ENCODE measurements at regions not wholly inside any gene's neighbourhood (a gene's known extent, or its start where the extent isn't known, plus 50 kb on each side); places are given as distances from the start of the nearest gene placed in this dataset.

DNA sequence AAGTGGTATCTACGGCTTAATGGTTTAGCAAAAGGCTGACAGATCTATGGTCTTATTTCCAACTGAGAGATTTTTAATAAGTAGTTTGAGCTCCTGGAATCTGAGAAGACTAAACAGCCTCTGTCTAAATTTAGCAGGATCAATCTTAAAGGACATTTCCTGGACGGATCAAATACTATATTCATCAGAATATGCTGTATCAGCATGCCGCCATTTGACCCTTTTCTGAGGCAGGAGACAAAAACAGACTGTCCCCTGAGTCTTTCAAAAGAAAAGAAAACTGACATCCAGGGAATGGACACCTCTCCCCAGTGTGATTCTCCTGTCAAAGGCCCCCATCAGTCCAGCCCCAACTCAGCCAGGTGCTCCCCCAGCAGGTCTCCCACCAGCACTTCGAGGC lies 443.7 kb downstream of the GXYLT1 start:
- no peak overlapping the region for H3K4me3 ChIP-seq
- no peaks in the 10 kb centered on the region for H3K9me1 ChIP-seq (ENCODE audit: control insufficient read depth, insufficient read depth, low read length)
- no peaks in the 10 kb centered on the region for H3K27me3 ChIP-seq (ENCODE audit: control insufficient read depth in 2 of 2, insufficient read depth in 2 of 2, low read length in 2 of 2)
- H3K4me2 ChIP-seq (ENCODE audit: insufficient read depth, low read length): no peak overlapping the region
- in situ Hi-C loops (cut with MboI) (no loop called here), intact Hi-C loops (cut with micrococcal nuclease) (no loop called here)
- H3K27ac ChIP-seq (ENCODE audit: extremely low read depth, low read depth, low read length): no peak overlapping the region
- no peak overlapping the region for H2AFZ ChIP-seq (ENCODE audit: low read depth, low read length)
- H3K79me2 ChIP-seq (ENCODE audit: control insufficient read depth, insufficient read depth, low read length): no peaks in the 10 kb centered on the region
- ChIA-PET POLR2A (no interaction called here), CTCF (ENCODE audit: low intra/inter-chr PET ratio) (no interaction called here)
- no peak overlapping the region for H3K9ac ChIP-seq (ENCODE audit: insufficient read depth in 1 of 2, low read depth in 2 of 2, low read length in 2 of 2)
- H3K36me3 ChIP-seq (ENCODE audit: control insufficient read depth, insufficient read depth, low read length): no peaks in the 10 kb centered on the region
- no peaks in the 10 kb centered on the region for H3K9me3 ChIP-seq (replicated peaks; ENCODE audit: control insufficient read depth, insufficient read depth, low read depth, low read length)
- TF ChIP-seq, protein P1, sequence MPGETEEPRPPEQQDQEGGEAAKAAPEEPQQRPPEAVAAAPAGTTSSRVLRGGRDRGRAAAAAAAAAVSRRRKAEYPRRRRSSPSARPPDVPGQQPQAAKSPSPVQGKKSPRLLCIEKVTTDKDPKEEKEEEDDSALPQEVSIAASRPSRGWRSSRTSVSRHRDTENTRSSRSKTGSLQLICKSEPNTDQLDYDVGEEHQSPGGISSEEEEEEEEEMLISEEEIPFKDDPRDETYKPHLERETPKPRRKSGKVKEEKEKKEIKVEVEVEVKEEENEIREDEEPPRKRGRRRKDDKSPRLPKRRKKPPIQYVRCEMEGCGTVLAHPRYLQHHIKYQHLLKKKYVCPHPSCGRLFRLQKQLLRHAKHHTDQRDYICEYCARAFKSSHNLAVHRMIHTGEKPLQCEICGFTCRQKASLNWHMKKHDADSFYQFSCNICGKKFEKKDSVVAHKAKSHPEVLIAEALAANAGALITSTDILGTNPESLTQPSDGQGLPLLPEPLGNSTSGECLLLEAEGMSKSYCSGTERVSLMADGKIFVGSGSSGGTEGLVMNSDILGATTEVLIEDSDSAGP (CRISPR knock-in tag; IDR thresholded peaks at IDR 0.05): no peak
- 0 out of 2 replicates have a peak, but pooled peaks have one; percentile 7 for TF ChIP-seq MAFG (tag; conservative IDR thresholded peaks at IDR 0.05)
- no peak for TF ChIP-seq ZNF830 (CRISPR knock-in tag; IDR thresholded peaks at IDR 0.05)
- ATAC-seq (no peak), DNase-seq (ENCODE audit: extremely low read depth in 1 of 4, low spot score in 3 of 4) (no peak), FAIRE-seq (no peak)
- H3K4me1 ChIP-seq (replicated peaks in 1 of 2; ENCODE audit: control insufficient read depth in 2 of 2, insufficient read depth in 2 of 2, low read length in 2 of 2): no peaks in the 10 kb centered on the region
- no TSS peak for BruUV-seq (replicated peaks)
- WGBS (ENCODE audit: insufficient coverage, low coverage, missing lambda C conversion rate): 0% methylated on average over 4 of the region's 4 CpGs
- no peaks in the 10 kb centered on the region for H4K20me1 ChIP-seq (replicated peaks; ENCODE audit: control insufficient read depth, insufficient read depth, low read length)

DNA sequence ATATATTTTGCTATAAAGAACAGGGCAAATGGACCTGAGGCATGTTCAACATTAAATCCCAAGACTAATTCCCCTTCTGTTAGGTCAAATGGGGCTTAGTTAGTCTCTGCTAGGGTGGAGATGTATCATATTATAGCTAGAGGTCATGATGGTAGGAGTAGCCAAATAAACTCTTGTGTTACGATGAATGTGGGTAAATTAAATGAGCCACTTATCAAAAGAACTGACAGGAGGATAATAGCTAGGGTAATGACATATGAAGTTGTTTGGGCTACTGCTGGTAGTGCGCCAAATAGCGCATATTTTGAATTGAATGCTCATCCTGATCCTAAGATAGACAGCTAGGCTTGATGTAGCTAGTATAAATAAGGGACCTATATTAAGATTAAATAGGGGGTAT lies 445.0 kb downstream of the GXYLT1 start:
- Histone ChIP-seq H3K4me3 (no peak overlapping the region), H3K9ac (ENCODE audit: insufficient read depth in 1 of 2, low read depth in 2 of 2, low read length in 2 of 2) (no peak overlapping the region), H3K9me3 (replicated peaks; ENCODE audit: control insufficient read depth, insufficient read depth, low read depth, low read length) (no peaks in the 10 kb centered on the region), H4K20me1 (replicated peaks; ENCODE audit: control insufficient read depth, insufficient read depth, low read length) (no peaks in the 10 kb centered on the region), H3K79me2 (ENCODE audit: control insufficient read depth, insufficient read depth, low read length) (no peaks in the 10 kb centered on the region), H3K4me2 (ENCODE audit: insufficient read depth, low read length) (no peak overlapping the region), H2AFZ (ENCODE audit: low read depth, low read length) (no peak overlapping the region), H3K36me3 (ENCODE audit: control insufficient read depth, insufficient read depth, low read length) (no peaks in the 10 kb centered on the region), H3K9me1 (ENCODE audit: control insufficient read depth, insufficient read depth, low read length) (no peaks in the 10 kb centered on the region), H3K4me1 (replicated peaks in 1 of 2; ENCODE audit: control insufficient read depth in 2 of 2, insufficient read depth in 2 of 2, low read length in 2 of 2) (no peaks in the 10 kb centered on the region), H3K27ac (ENCODE audit: extremely low read depth, low read depth, low read length) (no peak overlapping the region), H3K27me3 (ENCODE audit: control insufficient read depth in 2 of 2, insufficient read depth in 2 of 2, low read length in 2 of 2) (no peaks in the 10 kb centered on the region)
- in situ Hi-C loops (cut with MboI) (no loop called here), intact Hi-C loops (cut with micrococcal nuclease) (no loop called here)
- DNase-seq (ENCODE audit: extremely low read depth in 1 of 4, low spot score in 3 of 4): no peak
- ATAC-seq: no peak
- FAIRE-seq: no peak
- CTCF ChIA-PET (ENCODE audit: low intra/inter-chr PET ratio): no interaction called here
- POLR2A ChIA-PET: interaction anchor here (0.6 kb wide), 1 partner anchor 8 kb away, joined by 3 read pairs; no protein-coding TSS in a partner anchor
- no TSS peak for BruUV-seq (replicated peaks)
- 2% methylated on average over 3 of the region's 3 CpGs for WGBS (ENCODE audit: insufficient coverage, low coverage, missing lambda C conversion rate)
- no peak for TF ChIP-seq FOS (IDR thresholded peaks at IDR 0.05; ENCODE audit: extremely low read depth, insufficient read length)
- TF ChIP-seq PHF8 (IDR thresholded peaks at IDR 0.05; ENCODE audit: borderline replicate concordance, low read length): no peak
- TF ChIP-seq XRCC3 (IDR thresholded peaks at IDR 0.05): no peak
- TF ChIP-seq, protein P2, sequence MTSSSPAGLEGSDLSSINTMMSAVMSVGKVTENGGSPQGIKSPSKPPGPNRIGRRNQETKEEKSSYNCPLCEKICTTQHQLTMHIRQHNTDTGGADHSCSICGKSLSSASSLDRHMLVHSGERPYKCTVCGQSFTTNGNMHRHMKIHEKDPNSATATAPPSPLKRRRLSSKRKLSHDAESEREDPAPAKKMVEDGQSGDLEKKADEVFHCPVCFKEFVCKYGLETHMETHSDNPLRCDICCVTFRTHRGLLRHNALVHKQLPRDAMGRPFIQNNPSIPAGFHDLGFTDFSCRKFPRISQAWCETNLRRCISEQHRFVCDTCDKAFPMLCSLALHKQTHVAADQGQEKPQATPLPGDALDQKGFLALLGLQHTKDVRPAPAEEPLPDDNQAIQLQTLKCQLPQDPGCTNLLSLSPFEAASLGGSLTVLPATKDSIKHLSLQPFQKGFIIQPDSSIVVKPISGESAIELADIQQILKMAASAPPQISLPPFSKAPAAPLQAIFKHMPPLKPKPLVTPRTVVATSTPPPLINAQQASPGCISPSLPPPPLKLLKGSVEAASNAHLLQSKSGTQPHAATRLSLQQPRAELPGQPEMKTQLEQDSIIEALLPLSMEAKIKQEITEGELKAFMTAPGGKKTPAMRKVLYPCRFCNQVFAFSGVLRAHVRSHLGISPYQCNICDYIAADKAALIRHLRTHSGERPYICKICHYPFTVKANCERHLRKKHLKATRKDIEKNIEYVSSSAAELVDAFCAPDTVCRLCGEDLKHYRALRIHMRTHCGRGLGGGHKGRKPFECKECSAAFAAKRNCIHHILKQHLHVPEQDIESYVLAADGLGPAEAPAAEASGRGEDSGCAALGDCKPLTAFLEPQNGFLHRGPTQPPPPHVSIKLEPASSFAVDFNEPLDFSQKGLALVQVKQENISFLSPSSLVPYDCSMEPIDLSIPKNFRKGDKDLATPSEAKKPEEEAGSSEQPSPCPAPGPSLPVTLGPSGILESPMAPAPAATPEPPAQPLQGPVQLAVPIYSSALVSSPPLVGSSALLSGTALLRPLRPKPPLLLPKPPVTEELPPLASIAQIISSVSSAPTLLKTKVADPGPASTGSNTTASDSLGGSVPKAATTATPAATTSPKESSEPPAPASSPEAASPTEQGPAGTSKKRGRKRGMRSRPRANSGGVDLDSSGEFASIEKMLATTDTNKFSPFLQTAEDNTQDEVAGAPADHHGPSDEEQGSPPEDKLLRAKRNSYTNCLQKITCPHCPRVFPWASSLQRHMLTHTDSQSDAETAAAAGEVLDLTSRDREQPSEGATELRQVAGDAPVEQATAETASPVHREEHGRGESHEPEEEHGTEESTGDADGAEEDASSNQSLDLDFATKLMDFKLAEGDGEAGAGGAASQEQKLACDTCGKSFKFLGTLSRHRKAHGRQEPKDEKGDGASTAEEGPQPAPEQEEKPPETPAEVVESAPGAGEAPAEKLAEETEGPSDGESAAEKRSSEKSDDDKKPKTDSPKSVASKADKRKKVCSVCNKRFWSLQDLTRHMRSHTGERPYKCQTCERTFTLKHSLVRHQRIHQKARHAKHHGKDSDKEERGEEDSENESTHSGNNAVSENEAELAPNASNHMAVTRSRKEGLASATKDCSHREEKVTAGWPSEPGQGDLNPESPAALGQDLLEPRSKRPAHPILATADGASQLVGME (CRISPR knock-in tag; IDR thresholded peaks at IDR 0.05): no peak
- no peak for TF ChIP-seq ZNF780A (CRISPR knock-in tag; IDR thresholded peaks at IDR 0.05)
- TF ChIP-seq ZNF76 (CRISPR knock-in tag; IDR thresholded peaks at IDR 0.05; ENCODE audit: borderline replicate concordance): no peak
- TF ChIP-seq PRPF4 (IDR thresholded peaks at IDR 0.05; ENCODE audit: insufficient read depth, low read depth, low read length, poor library complexity, severe bottlenecking): no peak

Measured in K562 (cell line).